ENCODE measurements at regions not wholly inside any gene's neighbourhood (a gene's known extent, or its start where the extent isn't known, plus 50 kb on each side); places are given as distances from the start of the nearest gene placed in this dataset.
A peak's percentile ranks its signal among the peaks of the same experiment; 100 is the strongest.

GRCh38 chr1:192238421-192238820, 78.4 kb upstream of the RGS21 start:
- no peak for FAIRE-seq

- FAIRE-seq = no peak
Measured at GRCh38 chr1:192243721-192244120, 73.1 kb upstream of the RGS21 start.

- FAIRE-seq = no peak
Measured at GRCh38 chr1:192251735-192252134, 65.1 kb upstream of the RGS21 start.

GRCh38 chr1:192252776-192253175, 64.0 kb upstream of the RGS21 start:
- peak; percentile 11 for FAIRE-seq

- no peak for FAIRE-seq
Measured at GRCh38 chr1:192256674-192257334, 60.0 kb upstream of the RGS21 start.

GRCh38 chr1:192260076-192260475, 56.7 kb upstream of the RGS21 start:
- no peak for FAIRE-seq

- no peak for FAIRE-seq
Measured at GRCh38 chr1:192261476-192261875, 55.3 kb upstream of the RGS21 start.

GRCh38 chr1:192263436-192263835, 53.4 kb upstream of the RGS21 start:
- no peak for FAIRE-seq

GRCh38 chr1:192265516-192266173, 51.1 kb upstream of the RGS21 start:
- FAIRE-seq = no peak

GRCh38 chr1:192266645-192267044, 50.1 kb upstream of the RGS21 start:
- no peak for FAIRE-seq

All from TTC549 (cell line).